ENCODE measurements at regions not wholly inside any gene's neighbourhood (a gene's known extent, or its start where the extent isn't known, plus 50 kb on each side); places are given as distances from the start of the nearest gene placed in this dataset.

DNA sequence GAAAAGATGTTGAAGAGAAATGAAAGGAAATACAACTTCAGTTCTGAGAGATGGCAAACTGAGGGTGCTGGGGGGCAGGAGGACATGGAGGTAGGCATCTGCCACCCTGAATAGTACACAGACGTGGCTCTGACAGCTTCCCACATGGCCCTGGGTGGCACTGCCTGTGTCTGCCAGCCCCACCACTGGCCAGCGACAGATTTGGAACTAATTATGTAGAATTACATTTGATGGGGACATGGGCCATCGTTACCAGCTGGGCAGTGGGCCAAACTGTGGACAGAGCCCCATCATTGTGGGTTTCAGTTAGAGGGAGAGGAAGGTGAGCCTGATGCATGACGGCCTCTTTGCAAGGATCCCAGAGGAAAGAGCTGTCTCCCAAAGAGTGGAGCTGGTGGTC is 216.0 kb upstream of the HAAO start:
- TF ChIP-seq, protein P1, sequence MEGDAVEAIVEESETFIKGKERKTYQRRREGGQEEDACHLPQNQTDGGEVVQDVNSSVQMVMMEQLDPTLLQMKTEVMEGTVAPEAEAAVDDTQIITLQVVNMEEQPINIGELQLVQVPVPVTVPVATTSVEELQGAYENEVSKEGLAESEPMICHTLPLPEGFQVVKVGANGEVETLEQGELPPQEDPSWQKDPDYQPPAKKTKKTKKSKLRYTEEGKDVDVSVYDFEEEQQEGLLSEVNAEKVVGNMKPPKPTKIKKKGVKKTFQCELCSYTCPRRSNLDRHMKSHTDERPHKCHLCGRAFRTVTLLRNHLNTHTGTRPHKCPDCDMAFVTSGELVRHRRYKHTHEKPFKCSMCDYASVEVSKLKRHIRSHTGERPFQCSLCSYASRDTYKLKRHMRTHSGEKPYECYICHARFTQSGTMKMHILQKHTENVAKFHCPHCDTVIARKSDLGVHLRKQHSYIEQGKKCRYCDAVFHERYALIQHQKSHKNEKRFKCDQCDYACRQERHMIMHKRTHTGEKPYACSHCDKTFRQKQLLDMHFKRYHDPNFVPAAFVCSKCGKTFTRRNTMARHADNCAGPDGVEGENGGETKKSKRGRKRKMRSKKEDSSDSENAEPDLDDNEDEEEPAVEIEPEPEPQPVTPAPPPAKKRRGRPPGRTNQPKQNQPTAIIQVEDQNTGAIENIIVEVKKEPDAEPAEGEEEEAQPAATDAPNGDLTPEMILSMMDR (conservative IDR thresholded peaks at IDR 0.05 in 1 of 2, IDR thresholded peaks at IDR 0.05 in 1 of 2; ENCODE audit: low read depth in 1 of 2, low read length in 2 of 2): no peak
- no peak for TF ChIP-seq EZH2 (IDR thresholded peaks at IDR 0.05; ENCODE audit: low read length, missing control alignments)

All from fibroblast of lung (primary cell).